RWPE1 (cell line): ENCODE measurements at regions not wholly inside any gene's neighbourhood (a gene's known extent, or its start where the extent isn't known, plus 50 kb on each side); places are given as distances from the start of the nearest gene placed in this dataset.

ENCODE experiments used
- CTCF ChIA-PET: fragments of 350-600 bp; sonication (Branson Sonifier 250); formaldehyde crosslinking; extraction: SDS; loops from one replicate; lab custom pipeline; 2021; lab: Yijun Ruan, JAX
- POLR2A ChIA-PET: fragments of 400-600 bp; formaldehyde crosslinking; extraction: SDS; loops from one replicate; lab custom pipeline; 2020; ENCODE audit warnings: antibody characterized with exemption; ENCODE audit not compliant: low non-redundant PET; lab: Yijun Ruan, JAX
- DNase-seq: peaks from one replicate; pipeline ENCODE4 v3.0.0; 2012; ENCODE audit warnings: low spot score
- H3K27ac ChIP-seq: fragments of 450-650 bp; 2 replicates; pipeline ENCODE4 v1.5.1; 2017
- TF ChIP-seq, protein P1 (sequence below): fragments of 450-650 bp; conservative IDR thresholded peaks from 2 replicates; pipeline ENCODE4 v1.5.1; 2017; ENCODE audit warnings: low read depth, mild to moderate bottlenecking

DNA sequence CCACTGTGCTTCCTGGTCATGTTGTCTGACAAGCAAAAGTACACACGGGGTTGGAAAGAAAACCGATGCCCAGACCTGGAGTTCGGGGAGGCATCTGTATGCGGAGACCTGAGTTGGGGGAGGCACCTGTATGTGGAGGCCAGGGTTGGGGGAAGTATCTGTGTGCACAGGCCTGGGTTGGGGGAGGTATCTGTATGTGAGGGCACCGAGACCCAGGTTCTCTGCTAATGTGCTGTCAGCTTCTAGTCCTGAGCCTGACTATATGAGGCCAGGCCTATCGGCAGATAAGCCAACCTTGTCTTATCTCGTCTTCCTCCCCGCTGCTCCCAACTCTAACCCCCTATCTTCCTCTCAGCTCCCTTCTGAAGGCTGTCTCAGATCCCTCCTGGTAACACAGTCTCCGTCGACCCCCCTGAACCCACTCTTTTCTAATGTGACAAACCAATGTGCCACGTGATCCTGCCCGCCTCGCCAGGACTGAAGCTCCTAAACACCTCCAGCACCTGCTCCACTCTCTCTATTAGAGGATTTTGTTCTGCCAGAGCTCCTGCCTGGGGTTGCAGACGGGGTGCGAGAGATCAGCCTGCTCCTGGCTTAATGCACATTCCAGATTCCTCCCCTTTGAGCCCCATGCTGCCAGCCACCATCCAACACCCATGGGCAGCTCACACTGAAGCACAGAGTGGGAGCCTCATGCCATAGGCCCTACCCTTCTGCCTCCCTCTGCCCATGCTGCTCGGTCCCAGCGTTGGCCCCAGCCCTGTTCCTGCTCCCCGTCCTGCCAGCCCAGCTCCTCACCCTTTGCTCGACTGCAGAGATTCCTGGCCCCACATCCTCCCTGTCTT is 188.4 kb downstream of the SH3BP4 start:
- DNase-seq, result no peak
- no peak overlapping the region for H3K27ac ChIP-seq
- POLR2A ChIA-PET, result no interaction called here
- CTCF ChIA-PET, result interaction anchor here (0.6 to 1.0 kb wide), 4 partner anchors 9 to 606 kb away, joined by 3 to 6 read pairs (median 4); no protein-coding TSS in a partner anchor
- TF ChIP-seq, protein P1, sequence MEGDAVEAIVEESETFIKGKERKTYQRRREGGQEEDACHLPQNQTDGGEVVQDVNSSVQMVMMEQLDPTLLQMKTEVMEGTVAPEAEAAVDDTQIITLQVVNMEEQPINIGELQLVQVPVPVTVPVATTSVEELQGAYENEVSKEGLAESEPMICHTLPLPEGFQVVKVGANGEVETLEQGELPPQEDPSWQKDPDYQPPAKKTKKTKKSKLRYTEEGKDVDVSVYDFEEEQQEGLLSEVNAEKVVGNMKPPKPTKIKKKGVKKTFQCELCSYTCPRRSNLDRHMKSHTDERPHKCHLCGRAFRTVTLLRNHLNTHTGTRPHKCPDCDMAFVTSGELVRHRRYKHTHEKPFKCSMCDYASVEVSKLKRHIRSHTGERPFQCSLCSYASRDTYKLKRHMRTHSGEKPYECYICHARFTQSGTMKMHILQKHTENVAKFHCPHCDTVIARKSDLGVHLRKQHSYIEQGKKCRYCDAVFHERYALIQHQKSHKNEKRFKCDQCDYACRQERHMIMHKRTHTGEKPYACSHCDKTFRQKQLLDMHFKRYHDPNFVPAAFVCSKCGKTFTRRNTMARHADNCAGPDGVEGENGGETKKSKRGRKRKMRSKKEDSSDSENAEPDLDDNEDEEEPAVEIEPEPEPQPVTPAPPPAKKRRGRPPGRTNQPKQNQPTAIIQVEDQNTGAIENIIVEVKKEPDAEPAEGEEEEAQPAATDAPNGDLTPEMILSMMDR, result no peak

DNA sequence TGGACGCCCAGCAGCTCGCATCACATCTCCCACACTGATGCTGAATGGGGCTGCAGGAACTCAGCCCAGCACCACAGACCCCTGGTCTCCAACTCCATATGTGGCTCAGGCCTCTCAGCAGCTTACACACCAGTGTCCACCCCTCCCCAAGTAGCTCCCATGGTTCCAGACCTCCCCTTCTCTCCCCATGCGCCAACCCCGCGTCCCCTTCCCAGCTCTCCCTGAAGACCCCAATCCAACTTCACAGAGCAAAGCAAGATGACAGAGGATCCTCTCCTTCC is 188.9 kb downstream of the SH3BP4 start:
- TF ChIP-seq, protein P1, result no peak
- ChIA-PET POLR2A (no interaction called here), CTCF (interaction anchor here (0.7 to 1.0 kb wide), 2 partner anchors 454 to 598 kb away, joined by 3 to 6 read pairs; no protein-coding TSS in a partner anchor)
- H3K27ac ChIP-seq, result no peak overlapping the region
- DNase-seq, result no peak

DNA sequence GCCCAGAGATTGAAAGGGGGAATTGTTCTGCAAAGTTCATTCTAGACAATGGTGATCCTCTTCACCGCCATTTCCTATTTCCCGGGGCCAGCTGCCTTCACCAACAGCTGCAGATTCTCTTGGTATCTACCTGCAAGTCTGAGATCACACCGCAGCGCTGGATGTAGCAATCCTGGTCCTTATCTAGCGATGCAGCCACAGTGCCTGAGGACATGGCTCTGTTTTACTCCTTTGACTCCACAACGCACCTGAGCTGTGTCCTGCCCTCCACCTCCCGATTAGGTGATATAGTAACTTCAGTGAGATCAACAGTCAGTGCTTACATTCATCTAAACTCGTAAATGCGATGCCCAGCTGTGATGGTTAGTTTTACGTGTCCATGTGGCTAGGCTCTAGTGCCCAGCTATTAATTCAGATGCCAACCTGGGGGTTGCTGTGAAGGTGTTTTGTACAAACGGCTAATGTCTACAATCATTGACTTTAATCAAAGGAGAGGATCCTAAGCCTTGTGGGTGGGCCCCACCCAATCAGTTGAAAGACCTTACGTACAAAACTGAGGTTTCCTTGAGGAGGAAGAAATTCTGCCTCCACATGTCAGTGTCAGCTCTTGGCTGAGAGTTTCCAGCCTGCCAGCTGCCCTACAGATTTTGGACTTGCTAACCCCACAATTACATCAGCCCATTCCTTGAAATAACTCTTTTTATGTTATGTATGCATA is 189.8 kb downstream of the SH3BP4 start:
- H3K27ac ChIP-seq, result no peak overlapping the region
- POLR2A ChIA-PET, result no interaction called here
- TF ChIP-seq, protein P1, result no peak
- CTCF ChIA-PET, result interaction anchor here (1.0 kb wide), 2 partner anchors 29 to 453 kb away, joined by 3 to 6 read pairs; no protein-coding TSS in a partner anchor
- no peak for DNase-seq

DNA sequence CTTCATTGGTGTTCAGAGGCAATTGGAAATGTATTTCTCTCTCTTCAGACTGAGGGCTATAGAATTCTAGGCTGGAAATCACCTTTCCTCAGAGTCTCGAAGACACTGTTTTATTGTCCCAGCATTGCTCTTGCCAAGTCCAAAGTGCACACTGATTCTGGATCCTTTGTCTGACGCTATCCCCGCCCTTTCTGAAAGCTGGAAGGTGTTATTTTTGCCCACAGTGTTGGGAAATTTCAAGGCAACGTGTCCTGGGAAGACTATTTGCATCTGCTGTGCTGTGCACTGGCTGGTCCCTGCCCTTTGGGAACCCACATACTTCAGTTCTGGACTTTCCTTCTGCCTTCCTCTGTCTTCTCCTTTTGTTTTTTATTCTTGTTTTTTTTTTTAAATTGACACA is 190.8 kb downstream of the SH3BP4 start:
- H3K27ac ChIP-seq, result no peak overlapping the region
- no peak for DNase-seq
- TF ChIP-seq, protein P1, result no peak
- CTCF ChIA-PET, result interaction anchor here (0.6 kb wide), 2 partner anchors 172 to 429 kb away, joined by 3 to 6 read pairs; no protein-coding TSS in a partner anchor
- POLR2A ChIA-PET, result no interaction called here

DNA sequence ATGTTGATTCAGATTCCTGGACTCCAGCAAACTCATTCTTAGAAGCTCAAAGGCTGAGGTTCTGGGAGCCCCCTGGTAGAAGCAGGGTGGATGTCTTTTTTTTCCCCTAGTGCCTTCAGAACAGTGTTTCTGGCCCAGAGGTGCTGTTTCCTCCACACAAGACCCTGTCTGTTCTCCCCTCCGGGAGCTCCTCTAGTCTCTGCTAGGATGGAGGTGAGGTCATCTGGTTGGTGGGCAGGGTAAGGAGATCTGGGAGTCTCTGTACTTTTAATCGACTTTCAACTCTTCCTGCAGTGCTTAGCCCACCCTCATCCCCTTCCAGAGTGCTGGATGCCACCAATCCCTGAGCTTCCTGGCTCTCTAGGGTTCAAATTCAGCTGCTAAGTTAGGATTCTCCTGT is 192.0 kb downstream of the SH3BP4 start:
- no peak overlapping the region for H3K27ac ChIP-seq
- POLR2A ChIA-PET, result no interaction called here
- DNase-seq, result no peak
- TF ChIP-seq, protein P1, result no peak
- CTCF ChIA-PET, result interaction anchor here (0.6 kb wide), 1 partner anchor 603 kb away, joined by 4 read pairs; no protein-coding TSS in a partner anchor

DNA sequence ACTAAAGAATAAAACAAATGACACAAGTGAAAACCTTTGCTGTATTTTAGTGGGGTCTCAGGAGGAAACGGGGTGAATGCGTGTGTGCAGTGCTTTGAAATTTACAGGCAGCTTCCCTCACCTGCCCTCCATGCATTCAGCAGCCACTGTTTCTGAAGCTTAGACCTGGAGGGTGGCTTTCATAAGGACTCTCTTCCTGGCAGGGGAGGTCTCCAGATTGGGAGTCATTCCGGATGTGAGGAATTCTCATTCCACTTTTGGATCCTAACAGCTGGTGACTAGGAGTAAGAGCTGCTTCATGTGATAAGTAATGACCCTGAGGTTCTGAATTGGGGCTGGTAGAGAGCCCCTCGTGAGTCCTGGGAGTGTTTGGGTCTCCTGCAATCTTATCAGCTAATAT is 192.5 kb downstream of the SH3BP4 start:
- ChIA-PET POLR2A (no interaction called here), CTCF (no interaction called here)
- no peak overlapping the region for H3K27ac ChIP-seq
- TF ChIP-seq, protein P1, result no peak
- DNase-seq, result no peak
